ENCODE measurements at regions not wholly inside any gene's neighbourhood (a gene's known extent, or its start where the extent isn't known, plus 50 kb on each side); places are given as distances from the start of the nearest gene placed in this dataset.

GRCh38 chr2:204364860-204365535, 180.3 kb upstream of the PARD3B start:
- H3K36me3 Mint-ChIP-seq: no peaks in the 10 kb centered on the region
- DNase-seq (ENCODE audit: low spot score) (no peak), ATAC-seq (no peak)
- no peaks in the 10 kb centered on the region for H3K27me3 Mint-ChIP-seq (ENCODE audit: low read depth)
- ChIA-PET CTCF (no interaction called here), POLR2A (no interaction called here)
- no peak overlapping the region for H3K27ac Mint-ChIP-seq
- TF ChIP-seq USF1 (CRISPR knock-in tag; IDR thresholded peaks at IDR 0.05): no peak
- TF ChIP-seq TP53 (CRISPR knock-in tag; IDR thresholded peaks at IDR 0.05): no peak
- TF ChIP-seq AFF4 (CRISPR knock-in tag; IDR thresholded peaks at IDR 0.05; ENCODE audit: borderline replicate concordance): no peak
- no peaks in the 10 kb centered on the region for H3K9me3 Mint-ChIP-seq
- H3K4me3 Mint-ChIP-seq: no peak overlapping the region
- peaks cover 12% of the 10 kb centered on the region for H3K4me1 Mint-ChIP-seq

GRCh38 chr2:204365811-204366210, 179.5 kb upstream of the PARD3B start:
- Mint-ChIP-seq H3K4me3 (no peak overlapping the region), H3K27me3 (ENCODE audit: low read depth) (no peaks in the 10 kb centered on the region), H3K36me3 (no peaks in the 10 kb centered on the region), H3K27ac (no peak overlapping the region), H3K9me3 (no peaks in the 10 kb centered on the region), H3K4me1 (peaks cover 19% of the 10 kb centered on the region)
- TF ChIP-seq PREB (CRISPR knock-in tag; IDR thresholded peaks at IDR 0.05; ENCODE audit: borderline replicate concordance) (no peak), HMGXB4 (CRISPR knock-in tag; IDR thresholded peaks at IDR 0.05) (no peak), IRF1 (CRISPR knock-in tag; IDR thresholded peaks at IDR 0.05) (no peak), USF1 (CRISPR knock-in tag; IDR thresholded peaks at IDR 0.05) (no peak), CBFB (CRISPR knock-in tag; IDR thresholded peaks at IDR 0.05; ENCODE audit: low read depth) (no peak), E2F1 (CRISPR knock-in tag; IDR thresholded peaks at IDR 0.05) (no peak), RELA (CRISPR knock-in tag; IDR thresholded peaks at IDR 0.05; ENCODE audit: borderline replicate concordance) (no peak)
- POLR2A ChIA-PET: no interaction called here
- DNase-seq (ENCODE audit: low spot score) (no peak), ATAC-seq (no peak)
- CTCF ChIA-PET: no interaction called here

- CTCF ChIA-PET: no interaction called here
- Mint-ChIP-seq H3K4me1 (peaks cover 19% of the 10 kb centered on the region), H3K27me3 (ENCODE audit: low read depth) (no peaks in the 10 kb centered on the region), H3K9me3 (peaks cover 4% of the 10 kb centered on the region), H3K27ac (no peak overlapping the region), H3K4me3 (no peak overlapping the region), H3K36me3 (peaks cover 3% of the 10 kb centered on the region; the same call in 1 of the 2 replicates)
- no peak for TF ChIP-seq USF2 (CRISPR knock-in tag; IDR thresholded peaks at IDR 0.05)
- no peak for TF ChIP-seq GABPB1 (CRISPR knock-in tag; IDR thresholded peaks at IDR 0.05)
- POLR2A ChIA-PET: no interaction called here
- ATAC-seq (no peak), DNase-seq (ENCODE audit: low spot score) (no peak)
Observed at GRCh38 chr2:204367466-204367865, 177.8 kb upstream of the PARD3B start.
